Neuronal stem cell (in vitro differentiated cells): ENCODE measurements at regions not wholly inside any gene's neighbourhood (a gene's known extent, or its start where the extent isn't known, plus 50 kb on each side); places are given as distances from the start of the nearest gene placed in this dataset.
"Not testable (repeated sequence)": the region's sequence is repeated elsewhere in the genome, so short reads cannot be mapped to it uniquely, and the experiment has no call there.

Experiments used
- DNase-seq: peaks from one replicate; pipeline ENCODE4 v3.0.0-alpha.2; 2013; ENCODE audit warnings: low spot score
- H2AFZ ChIP-seq: one replicate; pipeline ENCODE4 v1.6.1; 2013; ENCODE audit warnings: mild to moderate bottlenecking, low read length, inconsistent platforms
- H2AK5ac ChIP-seq: 2 replicates; pipeline ENCODE4 v1.6.1; 2013; ENCODE audit warnings: low read depth, mild to moderate bottlenecking, inconsistent platforms, low read length, moderate library complexity, mixed read lengths
- H2BK120ac ChIP-seq: 2 replicates; pipeline ENCODE4 v1.6.1; 2013; ENCODE audit warnings: low read depth, mild to moderate bottlenecking, inconsistent platforms, low read length, moderate library complexity, mixed read lengths
- H2BK12ac ChIP-seq: one replicate; pipeline ENCODE4 v1.6.1; 2013; ENCODE audit warnings: low read length, inconsistent platforms
- H2BK15ac ChIP-seq: 2 replicates; pipeline ENCODE4 v1.6.1; 2013; ENCODE audit warnings: mild to moderate bottlenecking, low read length, inconsistent platforms, mixed read lengths
- H2BK5ac ChIP-seq: one replicate; pipeline ENCODE4 v1.6.1; 2013; ENCODE audit warnings: inconsistent platforms, mild to moderate bottlenecking, low read length, moderate library complexity
- H3K14ac ChIP-seq: one replicate; pipeline ENCODE4 v1.6.1; 2013; ENCODE audit warnings: low read length, inconsistent platforms
- H3K18ac ChIP-seq: 2 replicates; pipeline ENCODE4 v1.6.1; 2013; ENCODE audit warnings: low read length, inconsistent platforms
- H3K23ac ChIP-seq: 2 replicates; pipeline ENCODE4 v1.6.1; 2013; ENCODE audit warnings: low read depth, mild to moderate bottlenecking, mixed read lengths, low read length, inconsistent platforms; ENCODE audit not compliant: poor library complexity
- H3K27ac ChIP-seq: replicated peaks from 3 replicates; pipeline ENCODE4 v1.5.1; 2013; ENCODE audit warnings: low read length, inconsistent platforms
- H3K27me3 ChIP-seq, 3 experiments: 2 replicates each; pipeline ENCODE4 v1.6.1; 2013; ENCODE audit warnings: low read length in 3 of 3, mild to moderate bottlenecking in 2 of 3, inconsistent platforms in 1 of 3, low read depth in 1 of 3, mixed read lengths in 1 of 3, moderate library complexity in 1 of 3; ENCODE audit not compliant: control insufficient read depth in 3 of 3, insufficient read depth in 3 of 3
- H3K36me3 ChIP-seq, 2 donors: replicated peaks in 1 of 2; 2 replicates each; pipeline ENCODE4 v1.6.1; 2013; ENCODE audit warnings: low read length in 2 of 2; ENCODE audit not compliant: control insufficient read depth in 2 of 2, insufficient read depth in 2 of 2
- H3K4ac ChIP-seq: 2 replicates; pipeline ENCODE4 v1.6.1; 2013; ENCODE audit warnings: inconsistent platforms, mild to moderate bottlenecking, low read length, moderate library complexity
- H3K4me1 ChIP-seq, 2 donors: 1 replicate in 1 of 2; 2 replicates in 1 of 2; pipeline ENCODE4 v1.6.1; 2013; ENCODE audit warnings: low read length in 2 of 2, low read depth in 1 of 2; ENCODE audit not compliant: control insufficient read depth in 2 of 2, insufficient read depth in 1 of 2
- H3K4me2 ChIP-seq: one replicate; pipeline ENCODE4 v1.6.1; 2013; ENCODE audit warnings: mild to moderate bottlenecking, low read length, inconsistent platforms; ENCODE audit not compliant: insufficient read depth, poor library complexity, severe bottlenecking
- H3K4me3 ChIP-seq, 2 donors: 2 replicates each; pipeline ENCODE4 v1.5.1; 2013; ENCODE audit warnings: low read length in 2 of 2, mild to moderate bottlenecking in 2 of 2, inconsistent platforms in 1 of 2, moderate library complexity in 1 of 2
- H3K79me1 ChIP-seq: one replicate; pipeline ENCODE4 v1.6.1; 2013; ENCODE audit warnings: low read depth, mild to moderate bottlenecking, inconsistent platforms, low read length, moderate library complexity
- H3K9ac ChIP-seq: one replicate; pipeline ENCODE4 v1.6.1; 2013; ENCODE audit warnings: mild to moderate bottlenecking, low read depth, low read length, inconsistent platforms; ENCODE audit not compliant: poor library complexity
- H3K9me3 ChIP-seq, 2 donors: replicated peaks in 1 of 2; 2 replicates each; pipeline versions ENCODE3 to v1.6.1; 2013; ENCODE audit warnings: low read length in 2 of 2, mild to moderate bottlenecking in 2 of 2, inconsistent platforms in 1 of 2, low read depth in 1 of 2, mixed read lengths in 1 of 2, moderate library complexity in 1 of 2; ENCODE audit not compliant: control insufficient read depth in 2 of 2, insufficient read depth in 1 of 2
- H4K8ac ChIP-seq: one replicate; pipeline ENCODE4 v1.6.1; 2013; ENCODE audit warnings: low read depth, mild to moderate bottlenecking, inconsistent platforms, low read length, moderate library complexity
- H4K91ac ChIP-seq: one replicate; pipeline ENCODE4 v1.6.1; 2013; ENCODE audit warnings: low read length, low read depth, mild to moderate bottlenecking, inconsistent platforms; ENCODE audit not compliant: poor library complexity
- WGBS, 2 donors: extraction: QIAGEN DNeasy Blood & Tissue Kit; methylation state at CpG; one replicate each; pipeline ENCODE4 v1.1.7; 2013; ENCODE audit warnings: missing lambda C conversion rate in 2 of 2, mixed read lengths in 1 of 2; ENCODE audit not compliant: insufficient read length in 2 of 2, insufficient replicate concordance in 1 of 2; ENCODE audit errors: extremely low coverage in 2 of 2; 5-methylcytosine and 5-hydroxymethylcytosine counted together

- H3K14ac ChIP-seq, H2BK12ac ChIP-seq, H3K9me3 ChIP-seq, H3K4ac ChIP-seq, H2BK15ac ChIP-seq, H3K27ac ChIP-seq, H2AFZ ChIP-seq, H3K4me1 ChIP-seq, H3K18ac ChIP-seq, H3K4me2 ChIP-seq, H4K91ac ChIP-seq, H2AK5ac ChIP-seq, H3K79me1 ChIP-seq, H3K23ac ChIP-seq, DNase-seq, H3K4me3 ChIP-seq, H2BK120ac ChIP-seq, H3K36me3 ChIP-seq, H4K8ac ChIP-seq, H3K9ac ChIP-seq, H3K27me3 ChIP-seq, H2BK5ac ChIP-seq: not testable (repeated sequence)
- no CpG with 5 or more reads among the region's 7 CpGs for WGBS, 2 donors
Measured at GRCh38 chr18:14301255-14301654, 169.0 kb upstream of the ZNF519 start.

GRCh38 chr18:14295081-14295480 lies 162.8 kb upstream of the ZNF519 start:
- no CpG with 5 or more reads among the region's 3 CpGs for WGBS, 2 donors
- H2AK5ac ChIP-seq, H3K27ac ChIP-seq: not testable (repeated sequence)

GRCh38 chr18:14285053-14285452 lies 152.8 kb upstream of the ZNF519 start:
- Histone ChIP-seq H2BK5ac (no peak overlapping the region), H3K4ac (no peak overlapping the region), H3K27me3 (no peaks in the 10 kb centered on the region), H2BK120ac (no peak overlapping the region), H2BK15ac (no peak overlapping the region), H2AFZ (no peak overlapping the region), H4K91ac (no peak overlapping the region), H3K36me3 (no peaks in the 10 kb centered on the region), H3K79me1 (no peaks in the 10 kb centered on the region), H2AK5ac (no peak overlapping the region), H3K27ac (no peak overlapping the region), H3K4me1 (no peaks in the 10 kb centered on the region), H2BK12ac (no peak overlapping the region), H3K18ac (no peak overlapping the region), H3K9ac (no peak overlapping the region), H3K14ac (no peak overlapping the region), H3K4me2 (no peak overlapping the region), H3K4me3 (no peak overlapping the region), H3K23ac (no peak overlapping the region), H4K8ac (no peak overlapping the region), H3K9me3 (no peaks in the 10 kb centered on the region)
- WGBS, 2 donors = no CpG with 5 or more reads among the region's 4 CpGs
- DNase-seq = no peak

More at GRCh38 chr18:14295081-14295480, 162.8 kb upstream of the ZNF519 start:
- H3K4me2 ChIP-seq, H3K14ac ChIP-seq, H4K91ac ChIP-seq, H3K23ac ChIP-seq, H3K4ac ChIP-seq, H2BK12ac ChIP-seq, H3K9ac ChIP-seq, H3K27me3 ChIP-seq, H3K9me3 ChIP-seq, H3K4me3 ChIP-seq, H3K4me1 ChIP-seq, H3K18ac ChIP-seq, H3K79me1 ChIP-seq, H2BK15ac ChIP-seq, H3K36me3 ChIP-seq, H4K8ac ChIP-seq, DNase-seq, H2BK5ac ChIP-seq, H2BK120ac ChIP-seq, H2AFZ ChIP-seq: not testable (repeated sequence)

GRCh38 chr18:14275391-14275790 lies 143.2 kb upstream of the ZNF519 start:
- H3K14ac ChIP-seq, H3K27ac ChIP-seq, H3K27me3 ChIP-seq, H3K79me1 ChIP-seq, H3K9ac ChIP-seq, H2AK5ac ChIP-seq, H2BK120ac ChIP-seq, DNase-seq, H3K18ac ChIP-seq, H3K23ac ChIP-seq, H3K9me3 ChIP-seq, H2BK5ac ChIP-seq, H2BK15ac ChIP-seq, H4K91ac ChIP-seq, H2BK12ac ChIP-seq, H2AFZ ChIP-seq, H3K4ac ChIP-seq, H3K4me3 ChIP-seq, H4K8ac ChIP-seq, H3K36me3 ChIP-seq, H3K4me1 ChIP-seq, H3K4me2 ChIP-seq: not testable (repeated sequence)
- WGBS, 2 donors = no CpG with 5 or more reads among the region's 1 CpG
